ENCODE measurements at regions not wholly inside any gene's neighbourhood (a gene's known extent, or its start where the extent isn't known, plus 50 kb on each side); places are given as distances from the start of the nearest gene placed in this dataset.

DNA sequence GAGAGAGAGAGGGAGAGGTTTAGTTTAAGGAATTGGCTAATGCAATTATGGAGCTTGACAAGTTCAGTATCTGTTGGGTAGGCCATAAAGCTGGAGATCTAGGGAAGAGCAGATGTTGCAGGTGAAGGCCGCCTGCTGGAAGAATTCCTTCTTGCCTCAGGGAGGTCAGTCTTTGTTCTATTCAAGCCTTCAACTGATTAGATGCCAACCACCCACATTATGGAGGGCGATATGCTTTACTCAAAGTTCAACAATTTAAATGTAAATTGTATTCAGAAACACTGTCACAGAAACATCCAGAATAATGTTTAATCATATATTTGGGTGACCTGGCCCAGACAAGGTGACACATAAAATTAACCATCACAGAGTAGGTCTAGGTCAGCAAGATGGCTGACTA is 51.7 kb upstream of the SSBP2 start:
- TF ChIP-seq, protein P1, sequence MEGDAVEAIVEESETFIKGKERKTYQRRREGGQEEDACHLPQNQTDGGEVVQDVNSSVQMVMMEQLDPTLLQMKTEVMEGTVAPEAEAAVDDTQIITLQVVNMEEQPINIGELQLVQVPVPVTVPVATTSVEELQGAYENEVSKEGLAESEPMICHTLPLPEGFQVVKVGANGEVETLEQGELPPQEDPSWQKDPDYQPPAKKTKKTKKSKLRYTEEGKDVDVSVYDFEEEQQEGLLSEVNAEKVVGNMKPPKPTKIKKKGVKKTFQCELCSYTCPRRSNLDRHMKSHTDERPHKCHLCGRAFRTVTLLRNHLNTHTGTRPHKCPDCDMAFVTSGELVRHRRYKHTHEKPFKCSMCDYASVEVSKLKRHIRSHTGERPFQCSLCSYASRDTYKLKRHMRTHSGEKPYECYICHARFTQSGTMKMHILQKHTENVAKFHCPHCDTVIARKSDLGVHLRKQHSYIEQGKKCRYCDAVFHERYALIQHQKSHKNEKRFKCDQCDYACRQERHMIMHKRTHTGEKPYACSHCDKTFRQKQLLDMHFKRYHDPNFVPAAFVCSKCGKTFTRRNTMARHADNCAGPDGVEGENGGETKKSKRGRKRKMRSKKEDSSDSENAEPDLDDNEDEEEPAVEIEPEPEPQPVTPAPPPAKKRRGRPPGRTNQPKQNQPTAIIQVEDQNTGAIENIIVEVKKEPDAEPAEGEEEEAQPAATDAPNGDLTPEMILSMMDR (conservative IDR thresholded peaks at IDR 0.05; ENCODE audit: low read length): no peak
- no peak for TF ChIP-seq EZH2phosphoT487 (IDR thresholded peaks at IDR 0.05; ENCODE audit: borderline replicate concordance, low read depth, low read length)
